ENCODE measurements at regions not wholly inside any gene's neighbourhood (a gene's known extent, or its start where the extent isn't known, plus 50 kb on each side); places are given as distances from the start of the nearest gene placed in this dataset.
"Not testable (repeated sequence)": the region's sequence is repeated elsewhere in the genome, so short reads cannot be mapped to it uniquely, and the experiment has no call there.

DNA sequence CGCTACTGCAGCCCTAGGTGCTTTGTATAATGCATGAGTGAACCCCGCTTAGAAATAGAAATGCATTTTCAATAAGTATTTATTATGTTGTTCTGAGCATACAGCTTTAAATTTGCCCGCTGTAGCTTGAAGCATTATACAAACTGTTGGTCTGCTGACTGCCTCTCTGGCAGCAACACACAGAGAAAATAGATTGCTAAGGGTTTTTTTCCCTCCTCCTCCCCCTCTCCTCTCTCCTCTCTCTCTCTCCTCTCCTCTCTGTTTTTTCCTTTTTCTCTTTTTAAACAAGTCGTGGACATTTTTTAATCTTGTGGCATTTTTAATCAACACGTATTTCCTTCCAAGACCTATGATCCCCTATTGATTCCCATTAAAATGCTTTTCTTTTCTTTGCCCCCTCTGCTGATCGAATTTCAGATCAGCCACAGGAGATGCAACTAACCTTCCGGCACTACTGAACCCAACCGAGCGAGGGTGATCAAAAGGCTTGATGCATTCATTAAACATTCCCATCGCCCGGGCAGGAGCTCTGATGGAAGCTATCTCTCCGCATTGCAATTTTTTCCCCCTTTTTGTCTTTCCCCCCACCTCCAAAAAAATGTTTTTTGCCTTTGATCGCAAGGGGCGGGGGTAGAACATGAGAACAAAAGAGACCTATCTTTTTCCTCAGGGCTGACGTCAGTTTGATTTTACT is 90.7 kb upstream of the ARID1B start:
- TF ChIP-seq, protein P1, sequence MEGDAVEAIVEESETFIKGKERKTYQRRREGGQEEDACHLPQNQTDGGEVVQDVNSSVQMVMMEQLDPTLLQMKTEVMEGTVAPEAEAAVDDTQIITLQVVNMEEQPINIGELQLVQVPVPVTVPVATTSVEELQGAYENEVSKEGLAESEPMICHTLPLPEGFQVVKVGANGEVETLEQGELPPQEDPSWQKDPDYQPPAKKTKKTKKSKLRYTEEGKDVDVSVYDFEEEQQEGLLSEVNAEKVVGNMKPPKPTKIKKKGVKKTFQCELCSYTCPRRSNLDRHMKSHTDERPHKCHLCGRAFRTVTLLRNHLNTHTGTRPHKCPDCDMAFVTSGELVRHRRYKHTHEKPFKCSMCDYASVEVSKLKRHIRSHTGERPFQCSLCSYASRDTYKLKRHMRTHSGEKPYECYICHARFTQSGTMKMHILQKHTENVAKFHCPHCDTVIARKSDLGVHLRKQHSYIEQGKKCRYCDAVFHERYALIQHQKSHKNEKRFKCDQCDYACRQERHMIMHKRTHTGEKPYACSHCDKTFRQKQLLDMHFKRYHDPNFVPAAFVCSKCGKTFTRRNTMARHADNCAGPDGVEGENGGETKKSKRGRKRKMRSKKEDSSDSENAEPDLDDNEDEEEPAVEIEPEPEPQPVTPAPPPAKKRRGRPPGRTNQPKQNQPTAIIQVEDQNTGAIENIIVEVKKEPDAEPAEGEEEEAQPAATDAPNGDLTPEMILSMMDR (IDR thresholded peaks at IDR 0.05; ENCODE audit: low read depth, low read length, missing control alignments): peak; percentile 46

DNA sequence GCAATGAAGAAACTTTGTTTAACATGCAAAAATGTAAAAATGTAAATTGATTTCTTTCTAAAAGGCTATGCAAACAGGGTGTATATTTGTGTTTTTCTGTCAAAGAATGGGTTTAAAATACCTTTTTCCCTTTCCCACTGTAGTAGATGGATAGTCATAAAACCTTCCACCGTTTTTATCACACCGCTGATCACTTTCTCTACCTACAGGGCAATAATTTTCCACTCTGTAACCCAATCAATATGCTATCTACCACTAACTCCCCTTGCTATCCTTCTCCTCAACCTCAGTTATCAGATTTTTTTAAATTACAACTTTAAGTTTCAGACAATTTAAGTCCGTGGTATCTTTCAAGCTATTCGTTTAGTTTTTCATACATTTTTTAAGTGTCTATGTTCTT is 91.4 kb upstream of the ARID1B start:
- H3K4me3 ChIP-seq (ENCODE audit: low read depth, low read length): peak overlapping the region; percentile 56
- TF ChIP-seq, protein P1 (IDR thresholded peaks at IDR 0.05; ENCODE audit: low read depth, low read length, missing control alignments): no peak
- DNase-seq (ENCODE audit: low read depth): no peak

More for the DNA sequence above, 90.7 kb upstream of the ARID1B start:
- peak overlapping the region; percentile 56 for H3K4me3 ChIP-seq (ENCODE audit: low read depth, low read length)
- DNase-seq (ENCODE audit: low read depth): peak; percentile 27
- in situ Hi-C loops (cut with HindIII; ENCODE audit: low sequenced_read_pairs): no loop called here

DNA sequence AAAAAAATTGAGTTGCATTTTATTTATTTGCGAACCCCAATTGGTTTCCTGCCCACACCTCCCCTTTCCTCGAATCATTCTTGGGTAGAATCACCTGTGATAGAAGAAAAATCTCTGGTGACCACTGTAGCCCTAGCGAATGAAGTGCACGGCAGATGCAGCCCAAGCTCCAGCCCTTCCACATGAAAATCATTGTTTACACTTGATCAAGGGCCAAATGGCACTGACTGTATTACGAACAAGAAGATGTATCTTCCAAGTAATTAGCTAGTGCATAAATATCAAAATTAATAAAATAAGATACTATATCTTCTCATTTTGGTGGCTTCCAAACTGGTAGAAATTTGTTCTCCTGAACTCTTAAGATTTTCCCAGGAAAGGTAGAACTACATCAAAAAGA is 93.4 kb upstream of the ARID1B start:
- TF ChIP-seq, protein P1 (IDR thresholded peaks at IDR 0.05; ENCODE audit: low read depth, low read length, missing control alignments): no peak
- in situ Hi-C loops (cut with HindIII; ENCODE audit: low sequenced_read_pairs): no loop called here
- DNase-seq (ENCODE audit: low read depth): no peak
- H3K4me3 ChIP-seq (ENCODE audit: low read depth, low read length): no peak overlapping the region

More for the DNA sequence above, 91.4 kb upstream of the ARID1B start:
- in situ Hi-C loops (cut with HindIII; ENCODE audit: low sequenced_read_pairs): no loop called here

DNA sequence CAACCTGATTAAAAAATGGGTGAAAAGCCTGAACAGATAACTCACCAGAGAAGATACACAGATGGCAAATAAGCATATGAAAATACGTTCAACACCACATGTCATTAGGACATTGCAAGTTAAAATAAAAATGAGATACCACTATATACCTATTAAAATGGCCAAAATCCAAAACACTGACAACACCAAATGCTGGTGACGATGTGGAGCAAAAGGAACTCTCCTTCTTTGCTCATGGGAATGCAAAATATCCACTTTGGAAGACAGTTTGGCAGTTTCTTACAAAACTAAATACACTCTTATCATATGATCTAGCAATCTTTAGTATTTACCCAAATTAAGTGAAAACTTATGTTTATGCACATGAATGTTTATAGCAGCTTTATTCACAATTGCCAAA is 100.5 kb upstream of the ARID1B start:
- TF ChIP-seq, protein P1 (IDR thresholded peaks at IDR 0.05; ENCODE audit: low read depth, low read length, missing control alignments): no peak
- H3K4me3 ChIP-seq (ENCODE audit: low read depth, low read length): no peak overlapping the region
- DNase-seq (ENCODE audit: low read depth): no peak
- in situ Hi-C loops (cut with HindIII; ENCODE audit: low sequenced_read_pairs): no loop called here

DNA sequence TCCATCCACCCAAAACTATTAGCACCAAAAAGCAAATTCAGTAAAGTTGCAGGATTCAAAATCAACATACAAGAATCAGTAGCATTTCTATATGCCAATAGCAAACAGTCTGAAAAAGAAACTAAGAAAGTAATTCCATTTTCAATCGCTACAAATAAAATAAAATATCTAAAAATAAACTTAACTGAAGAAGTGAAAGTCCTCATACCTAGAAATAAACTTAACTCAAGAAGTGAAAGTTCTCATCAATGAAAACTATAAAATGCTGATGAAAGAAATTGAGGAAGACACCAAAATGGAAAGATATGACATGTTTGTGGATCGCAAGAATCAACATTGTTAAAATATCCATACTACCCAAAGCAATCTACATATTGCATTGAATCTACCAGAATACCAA is 103.0 kb upstream of the ARID1B start:
- DNase-seq (ENCODE audit: low read depth): no peak
- TF ChIP-seq, protein P1 (IDR thresholded peaks at IDR 0.05; ENCODE audit: low read depth, low read length, missing control alignments): no peak
- H3K4me3 ChIP-seq (ENCODE audit: low read depth, low read length): no peak overlapping the region
- in situ Hi-C loops (cut with HindIII; ENCODE audit: low sequenced_read_pairs): no loop called here

DNA sequence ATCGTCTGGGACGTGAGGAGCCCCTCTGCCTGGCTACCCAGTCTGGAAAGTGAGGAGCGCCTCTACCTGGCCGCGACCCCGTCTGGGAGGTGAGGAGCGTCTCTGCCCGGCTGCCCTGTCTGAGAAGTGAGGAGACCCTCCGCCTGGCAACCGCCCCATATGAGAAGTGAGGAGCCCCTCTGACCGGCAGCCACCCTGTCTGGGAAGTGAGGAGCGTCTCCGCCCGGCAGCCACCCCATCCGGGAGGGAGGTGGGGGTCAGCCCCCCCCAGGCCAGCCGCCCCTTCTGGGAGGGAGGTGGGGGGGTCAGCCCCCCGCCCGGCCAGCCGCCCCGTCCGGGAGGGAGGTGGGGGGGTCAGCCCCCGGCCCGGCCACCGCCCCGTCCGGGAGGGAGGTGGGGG is 107.1 kb upstream of the ARID1B start:
- DNase-seq (ENCODE audit: low read depth); H3K4me3 ChIP-seq (ENCODE audit: low read depth, low read length); in situ Hi-C loops (cut with HindIII; ENCODE audit: low sequenced_read_pairs): not testable (repeated sequence)

DNA sequence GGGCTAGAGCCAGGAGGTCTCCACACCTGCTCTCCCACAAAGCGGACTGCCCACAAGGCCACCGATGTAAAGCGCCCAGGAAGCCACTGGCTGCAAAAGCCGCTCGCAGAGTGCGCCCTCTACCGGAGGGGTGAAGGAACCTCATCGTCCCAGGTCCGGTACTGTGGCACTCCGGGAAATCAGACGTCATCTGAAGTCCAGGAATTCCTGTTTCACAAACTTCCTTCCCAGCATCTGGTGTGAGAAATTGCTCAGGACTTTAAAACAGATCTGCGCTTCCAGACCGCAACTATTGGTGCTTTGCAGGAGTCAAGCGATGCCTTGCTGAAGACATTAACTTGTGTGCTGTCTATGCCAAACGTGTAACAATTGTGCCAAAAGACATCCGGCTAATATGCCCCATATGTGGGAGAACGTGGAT is 115.1 kb upstream of the ARID1B start:
- DNase-seq (ENCODE audit: low read depth): no peak
- H3K4me3 ChIP-seq (ENCODE audit: low read depth, low read length): no peak overlapping the region
- TF ChIP-seq, protein P1 (IDR thresholded peaks at IDR 0.05; ENCODE audit: low read depth, low read length, missing control alignments): peak; percentile 15
- in situ Hi-C loops (cut with HindIII; ENCODE audit: low sequenced_read_pairs): no loop called here

All from astrocyte of the cerebellum (primary cell).